NT2/D1 (cell line): ENCODE measurements at regions not wholly inside any gene's neighbourhood (a gene's known extent, or its start where the extent isn't known, plus 50 kb on each side); places are given as distances from the start of the nearest gene placed in this dataset.

ENCODE experiments used
- DNase-seq: peaks from one replicate; pipeline ENCODE4 v3.0.0-alpha.2; 2011; ENCODE audit warnings: low read depth, low spot score
- H3K27me3 ChIP-seq: 2 replicates; pipeline ENCODE4 v1.6.0; 2011; ENCODE audit warnings: mild to moderate bottlenecking; ENCODE audit not compliant: insufficient read length, insufficient read depth
- H3K36me3 ChIP-seq: 2 replicates; pipeline ENCODE4 v1.6.1; 2011; ENCODE audit warnings: mild to moderate bottlenecking, low read length, mixed read lengths; ENCODE audit not compliant: insufficient read depth, insufficient read length
- H3K4me1 ChIP-seq: 2 replicates; pipeline ENCODE4 v1.5.1; 2011; ENCODE audit not compliant: insufficient read depth, insufficient read length
- H3K4me3 ChIP-seq: 2 replicates; pipeline ENCODE4 v1.5.1; 2011; ENCODE audit warnings: low read depth; ENCODE audit not compliant: insufficient read length
- H3K9ac ChIP-seq: 2 replicates; pipeline ENCODE4 v1.6.0; 2011; ENCODE audit warnings: low read depth; ENCODE audit not compliant: insufficient read length
- H3K9me3 ChIP-seq: 2 replicates; pipeline ENCODE4 v1.5.1; 2011; ENCODE audit warnings: mild to moderate bottlenecking, low read length; ENCODE audit not compliant: insufficient read depth
- SUZ12 ChIP-seq: IDR thresholded peaks from 2 replicates; pipeline ENCODE4 v1.6.1; 2011; ENCODE audit not compliant: insufficient read length, insufficient read depth; ENCODE audit errors: extremely low read depth
- YY1 ChIP-seq: IDR thresholded peaks from 2 replicates; pipeline ENCODE4 v1.6.1; 2011; ENCODE audit not compliant: insufficient read length, insufficient read depth
- ZNF274 ChIP-seq: IDR thresholded peaks from 2 replicates; pipeline ENCODE4 v1.6.1; 2011; ENCODE audit warnings: mild to moderate bottlenecking, low read depth, low read length

GRCh38 chr17:31597646-31598398 lies 206.3 kb downstream of the RAB11FIP4 start:
- peaks cover 20% of the 10 kb centered on the region for H3K4me1 ChIP-seq
- H3K9me3 ChIP-seq: no peaks in the 10 kb centered on the region
- TF ChIP-seq YY1 (no peak), SUZ12 (no peak), ZNF274 (no peak)
- no peak for DNase-seq
- no peak overlapping the region for H3K9ac ChIP-seq
- no peaks in the 10 kb centered on the region for H3K27me3 ChIP-seq
- no peak overlapping the region for H3K4me3 ChIP-seq
- peaks cover 9% of the 10 kb centered on the region for H3K36me3 ChIP-seq

DNA sequence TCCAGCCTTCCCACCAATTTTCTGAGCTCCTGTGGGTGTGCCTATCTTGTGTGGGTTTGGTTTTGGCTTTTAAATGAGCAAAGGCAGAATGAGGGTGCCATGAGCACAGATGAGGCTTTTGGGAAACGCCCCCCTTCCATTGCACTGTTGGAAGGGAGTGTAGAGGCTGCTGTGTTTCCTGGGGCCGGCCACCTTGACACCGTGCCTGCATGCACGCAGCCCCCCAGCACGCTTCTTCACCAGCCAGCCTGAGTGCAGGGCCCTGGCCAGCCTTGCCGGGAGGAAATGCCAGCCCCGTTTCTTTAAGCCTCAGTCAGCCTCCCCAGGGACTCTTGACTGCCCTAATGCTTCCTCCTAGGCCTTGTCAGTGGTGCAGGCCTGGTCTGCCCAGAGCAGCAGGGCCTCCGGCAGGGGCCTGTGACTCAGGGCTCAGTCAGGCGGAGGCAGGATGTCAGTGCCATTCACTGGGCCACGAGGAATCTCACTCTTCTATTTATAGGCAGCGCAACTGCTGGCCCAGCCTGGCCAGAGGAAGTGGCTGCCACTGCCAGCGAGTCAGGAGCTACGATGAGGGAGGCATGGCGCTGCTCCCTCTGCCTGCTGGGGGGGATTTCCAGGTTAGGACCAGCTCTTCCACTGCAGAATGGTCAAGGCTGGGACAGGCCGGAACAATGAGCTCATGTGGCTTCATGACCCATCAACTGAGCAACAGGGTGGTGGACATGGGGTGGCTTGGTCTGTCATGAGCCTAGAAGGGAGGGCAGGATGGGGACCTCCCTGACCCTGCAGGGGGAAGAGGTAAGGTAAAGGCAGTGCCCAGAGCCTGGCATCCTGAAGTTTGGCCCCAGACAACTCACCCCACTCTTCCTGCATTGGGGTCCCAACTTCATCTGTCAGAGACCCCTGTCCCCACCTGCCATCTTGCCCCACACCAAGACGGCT lies 205.2 kb downstream of the RAB11FIP4 start:
- no peaks in the 10 kb centered on the region for H3K9me3 ChIP-seq
- peak; percentile 39 for DNase-seq
- H3K36me3 ChIP-seq: peaks cover 17% of the 10 kb centered on the region
- H3K9ac ChIP-seq: no peak overlapping the region
- no peak overlapping the region for H3K4me3 ChIP-seq
- no peak for TF ChIP-seq SUZ12
- no peak for TF ChIP-seq ZNF274
- no peak for TF ChIP-seq YY1
- H3K27me3 ChIP-seq: no peaks in the 10 kb centered on the region
- peaks cover 20% of the 10 kb centered on the region for H3K4me1 ChIP-seq

GRCh38 chr17:31595666-31596381 lies 204.3 kb downstream of the RAB11FIP4 start:
- Histone ChIP-seq H3K36me3 (peaks cover 21% of the 10 kb centered on the region), H3K4me1 (peaks cover 20% of the 10 kb centered on the region), H3K9me3 (no peaks in the 10 kb centered on the region), H3K9ac (no peak overlapping the region), H3K27me3 (no peaks in the 10 kb centered on the region), H3K4me3 (no peak overlapping the region)
- DNase-seq: no peak
- TF ChIP-seq ZNF274 (no peak), SUZ12 (no peak)

- no peak overlapping the region for H3K9ac ChIP-seq
- no peak for TF ChIP-seq SUZ12
- TF ChIP-seq ZNF274: no peak
- TF ChIP-seq YY1: no peak
Observed at GRCh38 chr17:31595076-31595475, 203.6 kb downstream of the RAB11FIP4 start.

DNA sequence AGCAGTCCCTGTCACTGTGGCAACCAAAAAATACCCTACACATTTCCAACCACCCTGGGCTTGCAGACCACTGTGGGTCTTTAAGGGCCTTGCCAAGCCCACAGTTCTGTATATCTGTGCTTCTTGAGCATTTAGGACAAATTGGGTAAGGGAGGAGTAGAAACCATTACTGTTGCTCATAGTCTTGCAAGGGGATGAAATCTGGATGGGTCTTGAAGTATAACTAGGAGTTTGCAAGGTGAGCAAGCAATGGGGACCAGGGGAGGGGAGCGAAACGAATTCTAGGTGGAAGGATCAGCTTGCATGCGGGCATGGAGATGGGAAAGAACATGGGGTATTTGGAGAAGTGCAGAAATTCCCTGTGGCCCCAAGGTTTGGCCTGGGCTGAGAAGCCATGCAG lies 202.9 kb downstream of the RAB11FIP4 start:
- TF ChIP-seq SUZ12 (no peak), ZNF274 (no peak), YY1 (no peak)
- Histone ChIP-seq H3K27me3 (no peaks in the 10 kb centered on the region), H3K9me3 (no peaks in the 10 kb centered on the region), H3K36me3 (peaks cover 21% of the 10 kb centered on the region), H3K4me3 (no peak overlapping the region), H3K9ac (no peak overlapping the region), H3K4me1 (peaks cover 20% of the 10 kb centered on the region)
- no peak for DNase-seq

More at GRCh38 chr17:31595076-31595475, 203.6 kb downstream of the RAB11FIP4 start:
- Histone ChIP-seq H3K36me3 (peaks cover 21% of the 10 kb centered on the region), H3K27me3 (no peaks in the 10 kb centered on the region), H3K4me1 (peaks cover 20% of the 10 kb centered on the region), H3K4me3 (no peak overlapping the region), H3K9me3 (no peaks in the 10 kb centered on the region)
- no peak for DNase-seq

DNA sequence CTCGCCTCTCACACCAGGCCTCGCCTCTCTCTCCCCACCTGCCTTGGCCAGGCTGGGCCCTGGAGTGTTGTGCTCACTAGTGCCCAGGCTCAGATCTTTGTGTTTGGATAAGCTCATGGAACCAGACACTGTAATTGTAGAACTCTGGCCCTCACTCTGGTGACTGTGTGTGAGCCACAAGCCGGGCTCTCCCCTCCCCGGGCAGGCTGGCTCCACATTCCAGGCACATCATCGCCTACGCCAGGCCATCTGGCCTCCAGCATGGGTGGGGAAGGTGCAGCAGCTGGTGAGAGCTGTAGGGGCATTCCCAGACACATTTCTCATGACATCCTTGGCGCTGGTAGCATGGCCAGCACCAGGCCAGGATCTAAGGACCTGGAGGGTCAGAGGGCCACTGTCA lies 202.3 kb downstream of the RAB11FIP4 start:
- no peak overlapping the region for H3K9ac ChIP-seq
- H3K4me3 ChIP-seq: no peak overlapping the region
- peaks cover 19% of the 10 kb centered on the region for H3K4me1 ChIP-seq
- no peaks in the 10 kb centered on the region for H3K27me3 ChIP-seq
- H3K36me3 ChIP-seq: peaks cover 21% of the 10 kb centered on the region
- DNase-seq: no peak
- no peaks in the 10 kb centered on the region for H3K9me3 ChIP-seq
- no peak for TF ChIP-seq SUZ12
- no peak for TF ChIP-seq ZNF274
- TF ChIP-seq YY1: no peak
